ENCODE measurements at regions not wholly inside any gene's neighbourhood (a gene's known extent, or its start where the extent isn't known, plus 50 kb on each side); places are given as distances from the start of the nearest gene placed in this dataset.

GRCh38 chr4:56259655-56260054 is 127.6 kb downstream of the AASDH start:
- Histone ChIP-seq H3K27ac (ENCODE audit: low read depth, low read length) (no peak overlapping the region), H3K36me3 (ENCODE audit: insufficient read depth, low read length) (no peaks in the 10 kb centered on the region), H3K4me3 (ENCODE audit: low read depth, low read length) (no peak overlapping the region), H3K79me2 (ENCODE audit: control insufficient read depth, insufficient read depth, low read length, unreplicated experiment) (no peaks in the 10 kb centered on the region), H3K4me1 (ENCODE audit: control insufficient read depth, insufficient read depth, low read length, unreplicated experiment) (no peaks in the 10 kb centered on the region), H2AFZ (ENCODE audit: low read length, unreplicated experiment) (no peak overlapping the region), H3K27me3 (ENCODE audit: insufficient read depth, low read length) (peaks cover 57% of the 10 kb centered on the region)

- Histone ChIP-seq H3K79me2 (ENCODE audit: control insufficient read depth, insufficient read depth, low read length, unreplicated experiment) (no peaks in the 10 kb centered on the region), H2AFZ (ENCODE audit: low read length, unreplicated experiment) (no peak overlapping the region), H3K27ac (ENCODE audit: low read depth, low read length) (no peak overlapping the region), H3K4me1 (ENCODE audit: control insufficient read depth, insufficient read depth, low read length, unreplicated experiment) (no peaks in the 10 kb centered on the region), H3K27me3 (ENCODE audit: insufficient read depth, low read length) (peaks cover 66% of the 10 kb centered on the region), H3K36me3 (ENCODE audit: insufficient read depth, low read length) (no peaks in the 10 kb centered on the region), H3K4me3 (ENCODE audit: low read depth, low read length) (no peak overlapping the region)
Measured at GRCh38 chr4:56255820-56256219, 131.5 kb downstream of the AASDH start.

- Histone ChIP-seq H2AFZ (ENCODE audit: low read length, unreplicated experiment) (no peak overlapping the region), H3K36me3 (ENCODE audit: insufficient read depth, low read length) (no peaks in the 10 kb centered on the region), H3K4me3 (ENCODE audit: low read depth, low read length) (no peak overlapping the region), H3K4me1 (ENCODE audit: control insufficient read depth, insufficient read depth, low read length, unreplicated experiment) (no peaks in the 10 kb centered on the region), H3K27ac (ENCODE audit: low read depth, low read length) (no peak overlapping the region), H3K27me3 (ENCODE audit: insufficient read depth, low read length) (peaks cover 62% of the 10 kb centered on the region), H3K79me2 (ENCODE audit: control insufficient read depth, insufficient read depth, low read length, unreplicated experiment) (no peaks in the 10 kb centered on the region)
Measured at GRCh38 chr4:56253666-56254305, 133.5 kb downstream of the AASDH start.

GRCh38 chr4:56252561-56253152 is 134.6 kb downstream of the AASDH start:
- Histone ChIP-seq H3K4me3 (ENCODE audit: low read depth, low read length) (no peak overlapping the region), H3K4me1 (ENCODE audit: control insufficient read depth, insufficient read depth, low read length, unreplicated experiment) (no peaks in the 10 kb centered on the region), H3K27ac (ENCODE audit: low read depth, low read length) (no peak overlapping the region), H3K27me3 (ENCODE audit: insufficient read depth, low read length) (peaks cover 56% of the 10 kb centered on the region), H3K79me2 (ENCODE audit: control insufficient read depth, insufficient read depth, low read length, unreplicated experiment) (no peaks in the 10 kb centered on the region), H3K36me3 (ENCODE audit: insufficient read depth, low read length) (no peaks in the 10 kb centered on the region), H2AFZ (ENCODE audit: low read length, unreplicated experiment) (no peak overlapping the region)

GRCh38 chr4:56251556-56251955 is 135.7 kb downstream of the AASDH start:
- Histone ChIP-seq H3K4me3 (ENCODE audit: low read depth, low read length) (no peak overlapping the region), H3K27ac (ENCODE audit: low read depth, low read length) (no peak overlapping the region), H3K4me1 (ENCODE audit: control insufficient read depth, insufficient read depth, low read length, unreplicated experiment) (no peaks in the 10 kb centered on the region), H3K79me2 (ENCODE audit: control insufficient read depth, insufficient read depth, low read length, unreplicated experiment) (no peaks in the 10 kb centered on the region), H3K27me3 (ENCODE audit: insufficient read depth, low read length) (peaks cover 65% of the 10 kb centered on the region), H2AFZ (ENCODE audit: low read length, unreplicated experiment) (no peak overlapping the region), H3K36me3 (ENCODE audit: insufficient read depth, low read length) (no peaks in the 10 kb centered on the region)

- no peaks in the 10 kb centered on the region for H3K36me3 ChIP-seq (ENCODE audit: insufficient read depth, low read length)
- H3K27ac ChIP-seq (ENCODE audit: low read depth, low read length): no peak overlapping the region
- no peak overlapping the region for H3K4me3 ChIP-seq (ENCODE audit: low read depth, low read length)
- peaks cover 73% of the 10 kb centered on the region for H3K27me3 ChIP-seq (ENCODE audit: insufficient read depth, low read length)
- H3K79me2 ChIP-seq (ENCODE audit: control insufficient read depth, insufficient read depth, low read length, unreplicated experiment): no peaks in the 10 kb centered on the region
- H2AFZ ChIP-seq (ENCODE audit: low read length, unreplicated experiment): no peak overlapping the region
- H3K4me1 ChIP-seq (ENCODE audit: control insufficient read depth, insufficient read depth, low read length, unreplicated experiment): no peaks in the 10 kb centered on the region
Measured at GRCh38 chr4:56250776-56251175, 136.5 kb downstream of the AASDH start.

GRCh38 chr4:56247646-56248045 is 139.6 kb downstream of the AASDH start:
- H3K27me3 ChIP-seq (ENCODE audit: insufficient read depth, low read length): peaks cover 76% of the 10 kb centered on the region
- H2AFZ ChIP-seq (ENCODE audit: low read length, unreplicated experiment): no peak overlapping the region
- H3K4me3 ChIP-seq (ENCODE audit: low read depth, low read length): no peak overlapping the region
- no peaks in the 10 kb centered on the region for H3K79me2 ChIP-seq (ENCODE audit: control insufficient read depth, insufficient read depth, low read length, unreplicated experiment)
- no peaks in the 10 kb centered on the region for H3K4me1 ChIP-seq (ENCODE audit: control insufficient read depth, insufficient read depth, low read length, unreplicated experiment)
- no peaks in the 10 kb centered on the region for H3K36me3 ChIP-seq (ENCODE audit: insufficient read depth, low read length)
- no peak overlapping the region for H3K27ac ChIP-seq (ENCODE audit: low read depth, low read length)

- Histone ChIP-seq H3K4me3 (ENCODE audit: low read depth, low read length) (no peak overlapping the region), H3K4me1 (ENCODE audit: control insufficient read depth, insufficient read depth, low read length, unreplicated experiment) (no peaks in the 10 kb centered on the region), H3K79me2 (ENCODE audit: control insufficient read depth, insufficient read depth, low read length, unreplicated experiment) (no peaks in the 10 kb centered on the region), H2AFZ (ENCODE audit: low read length, unreplicated experiment) (no peak overlapping the region), H3K36me3 (ENCODE audit: insufficient read depth, low read length) (no peaks in the 10 kb centered on the region), H3K27ac (ENCODE audit: low read depth, low read length) (no peak overlapping the region), H3K27me3 (ENCODE audit: insufficient read depth, low read length) (peaks cover 77% of the 10 kb centered on the region)
Measured at GRCh38 chr4:56246233-56246610, 141.1 kb downstream of the AASDH start.

- Histone ChIP-seq H3K27ac (ENCODE audit: low read depth, low read length) (no peak overlapping the region), H3K4me1 (ENCODE audit: control insufficient read depth, insufficient read depth, low read length, unreplicated experiment) (no peaks in the 10 kb centered on the region), H3K27me3 (ENCODE audit: insufficient read depth, low read length) (peaks cover 77% of the 10 kb centered on the region), H3K4me3 (ENCODE audit: low read depth, low read length) (no peak overlapping the region), H3K36me3 (ENCODE audit: insufficient read depth, low read length) (no peaks in the 10 kb centered on the region), H3K79me2 (ENCODE audit: control insufficient read depth, insufficient read depth, low read length, unreplicated experiment) (no peaks in the 10 kb centered on the region), H2AFZ (ENCODE audit: low read length, unreplicated experiment) (no peak overlapping the region)
Measured at GRCh38 chr4:56245547-56246232, 141.6 kb downstream of the AASDH start.

- H3K27me3 ChIP-seq (ENCODE audit: insufficient read depth, low read length): peaks cover 73% of the 10 kb centered on the region
Measured at GRCh38 chr4:56244681-56245080, 142.6 kb downstream of the AASDH start.

GRCh38 chr4:56243107-56243506 is 144.2 kb downstream of the AASDH start:
- no peak overlapping the region for H2AFZ ChIP-seq (ENCODE audit: low read length, unreplicated experiment)
- no peaks in the 10 kb centered on the region for H3K36me3 ChIP-seq (ENCODE audit: insufficient read depth, low read length)
- no peaks in the 10 kb centered on the region for H3K79me2 ChIP-seq (ENCODE audit: control insufficient read depth, insufficient read depth, low read length, unreplicated experiment)
- H3K27me3 ChIP-seq (ENCODE audit: insufficient read depth, low read length): peaks cover 74% of the 10 kb centered on the region
- no peak overlapping the region for H3K4me3 ChIP-seq (ENCODE audit: low read depth, low read length)
- no peak overlapping the region for H3K27ac ChIP-seq (ENCODE audit: low read depth, low read length)
- H3K4me1 ChIP-seq (ENCODE audit: control insufficient read depth, insufficient read depth, low read length, unreplicated experiment): no peaks in the 10 kb centered on the region

More at GRCh38 chr4:56244681-56245080, 142.6 kb downstream of the AASDH start:
- Histone ChIP-seq H3K27ac (ENCODE audit: low read depth, low read length) (no peak overlapping the region), H3K79me2 (ENCODE audit: control insufficient read depth, insufficient read depth, low read length, unreplicated experiment) (no peaks in the 10 kb centered on the region), H3K4me1 (ENCODE audit: control insufficient read depth, insufficient read depth, low read length, unreplicated experiment) (no peaks in the 10 kb centered on the region), H3K4me3 (ENCODE audit: low read depth, low read length) (no peak overlapping the region), H3K36me3 (ENCODE audit: insufficient read depth, low read length) (no peaks in the 10 kb centered on the region), H2AFZ (ENCODE audit: low read length, unreplicated experiment) (no peak overlapping the region)
